ENCODE measurements at regions not wholly inside any gene's neighbourhood (a gene's known extent, or its start where the extent isn't known, plus 50 kb on each side); places are given as distances from the start of the nearest gene placed in this dataset.
"Not testable (repeated sequence)": the region's sequence is repeated elsewhere in the genome, so short reads cannot be mapped to it uniquely, and the experiment has no call there.

- not testable (repeated sequence) for DNase-seq
Measured at GRCh38 chr2:181737302-181737701, 57.0 kb upstream of the NEUROD1 start.

DNA sequence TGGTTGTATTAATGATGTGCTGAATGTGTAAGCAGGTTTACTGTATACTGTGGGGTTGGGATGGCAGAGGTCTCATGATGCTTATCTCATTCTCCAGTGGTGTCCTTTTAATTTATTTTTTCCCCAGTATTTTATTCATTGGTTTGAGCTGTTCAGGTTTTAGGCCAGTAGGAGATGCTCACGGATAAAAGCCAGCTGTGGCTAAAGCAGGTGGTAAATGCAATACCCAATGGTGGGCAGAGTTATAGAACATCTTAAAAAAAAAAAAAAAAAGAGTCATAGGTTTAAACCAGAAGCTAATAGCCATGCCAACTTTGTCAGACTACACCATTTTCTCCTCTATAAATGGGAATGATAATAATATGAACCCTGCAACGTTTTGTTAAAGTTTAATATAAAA lies 57.8 kb upstream of the NEUROD1 start:
- DNase-seq: no peak

DNA sequence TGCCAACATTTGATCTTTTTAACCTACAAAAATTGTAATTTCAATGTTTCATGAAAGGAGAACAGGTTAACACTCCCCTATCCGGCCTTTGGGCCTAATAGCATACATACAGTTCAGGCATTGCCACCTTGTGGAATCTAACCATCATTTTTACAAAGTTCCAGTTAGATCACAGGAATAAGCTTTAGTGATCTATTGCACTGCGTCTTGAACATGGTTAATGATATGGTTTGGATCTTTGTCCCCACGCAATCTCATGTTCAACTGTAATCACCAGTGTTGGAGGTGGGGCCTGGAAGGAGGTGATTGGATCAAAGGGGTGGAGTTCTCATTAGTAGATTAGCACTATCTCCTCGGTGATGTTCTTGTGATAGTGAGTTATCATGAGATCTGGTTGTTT lies 58.2 kb upstream of the NEUROD1 start:
- DNase-seq: no peak

GRCh38 chr2:181741756-181742155 lies 61.4 kb upstream of the NEUROD1 start:
- no peak for DNase-seq

DNA sequence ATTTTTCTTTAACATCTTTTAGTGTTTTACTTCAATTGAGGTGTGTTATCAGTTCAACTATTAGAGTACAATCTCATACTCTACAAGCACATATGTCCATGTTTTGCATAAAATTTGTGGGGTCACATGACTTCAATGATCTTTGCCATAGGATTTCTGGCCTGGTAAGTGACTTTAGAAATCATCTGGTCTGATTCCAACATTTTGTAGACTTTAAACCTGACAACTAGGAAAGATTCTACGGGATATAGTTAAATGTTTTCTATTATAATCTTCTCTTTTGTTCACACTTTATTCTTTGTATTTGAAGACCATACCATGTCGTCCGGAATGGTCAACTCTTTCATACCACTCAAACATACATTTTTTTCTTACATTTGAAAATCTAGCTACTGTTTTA lies 62.0 kb upstream of the NEUROD1 start:
- no peak for DNase-seq

GRCh38 chr2:181742922-181743722 lies 62.8 kb upstream of the NEUROD1 start:
- DNase-seq: no peak

GRCh38 chr2:181743723-181744031 lies 63.4 kb upstream of the NEUROD1 start:
- DNase-seq: no peak

DNA sequence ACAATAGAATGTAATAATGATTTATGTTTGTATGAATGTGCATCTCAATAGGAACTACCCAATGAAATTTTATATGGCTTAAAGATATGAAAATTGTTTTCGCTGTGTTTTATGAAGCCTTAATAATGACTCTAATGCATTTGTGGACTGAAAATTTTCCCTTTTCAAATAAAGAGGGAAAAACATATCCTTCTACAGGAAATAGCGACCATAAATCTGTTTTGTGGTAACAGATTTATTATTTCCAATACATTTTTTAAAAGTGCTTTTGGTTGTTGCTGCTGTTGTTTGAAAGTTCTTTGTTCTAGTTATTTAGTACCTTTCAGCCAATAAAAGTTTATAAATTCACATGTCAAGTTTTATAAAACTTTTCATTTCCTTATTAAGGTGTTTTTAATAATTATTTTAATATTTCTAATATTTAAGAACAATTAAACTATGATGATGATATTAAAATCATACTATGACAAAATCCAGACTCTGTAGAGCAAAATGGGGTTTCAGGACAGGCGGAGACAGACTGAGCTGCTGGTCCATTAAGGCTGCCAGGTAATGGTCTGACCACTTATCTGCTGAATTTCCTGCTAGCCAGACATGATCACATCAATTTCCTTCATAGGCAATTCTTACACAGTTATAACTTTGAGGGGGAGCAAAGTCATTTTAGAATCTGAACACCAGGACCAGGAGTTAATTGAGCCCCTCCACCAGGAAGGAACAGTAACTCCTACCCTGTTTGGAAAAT lies 65.7 kb upstream of the NEUROD1 start:
- DNase-seq: no peak

DNA sequence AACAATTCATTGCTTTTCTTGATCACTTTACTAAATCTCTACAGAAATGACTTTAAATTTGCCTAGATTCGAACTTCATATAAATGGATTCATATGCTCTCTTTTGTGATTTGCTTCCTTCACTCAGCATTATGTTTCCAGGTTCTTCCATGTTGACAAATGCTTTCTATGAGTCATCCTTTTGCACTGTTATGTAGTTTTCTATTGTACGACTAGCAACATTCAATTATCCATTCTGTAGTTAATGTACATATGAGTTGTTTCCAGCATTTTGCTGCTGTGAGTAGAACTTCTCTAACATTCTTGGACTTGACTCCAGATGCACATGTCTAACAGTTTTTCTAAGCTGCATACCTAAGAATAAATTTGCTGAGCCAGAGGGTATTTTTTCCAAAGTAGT lies 66.5 kb upstream of the NEUROD1 start:
- no peak for DNase-seq

GRCh38 chr2:181750305-181750704 lies 70.0 kb upstream of the NEUROD1 start:
- DNase-seq: no peak

DNA sequence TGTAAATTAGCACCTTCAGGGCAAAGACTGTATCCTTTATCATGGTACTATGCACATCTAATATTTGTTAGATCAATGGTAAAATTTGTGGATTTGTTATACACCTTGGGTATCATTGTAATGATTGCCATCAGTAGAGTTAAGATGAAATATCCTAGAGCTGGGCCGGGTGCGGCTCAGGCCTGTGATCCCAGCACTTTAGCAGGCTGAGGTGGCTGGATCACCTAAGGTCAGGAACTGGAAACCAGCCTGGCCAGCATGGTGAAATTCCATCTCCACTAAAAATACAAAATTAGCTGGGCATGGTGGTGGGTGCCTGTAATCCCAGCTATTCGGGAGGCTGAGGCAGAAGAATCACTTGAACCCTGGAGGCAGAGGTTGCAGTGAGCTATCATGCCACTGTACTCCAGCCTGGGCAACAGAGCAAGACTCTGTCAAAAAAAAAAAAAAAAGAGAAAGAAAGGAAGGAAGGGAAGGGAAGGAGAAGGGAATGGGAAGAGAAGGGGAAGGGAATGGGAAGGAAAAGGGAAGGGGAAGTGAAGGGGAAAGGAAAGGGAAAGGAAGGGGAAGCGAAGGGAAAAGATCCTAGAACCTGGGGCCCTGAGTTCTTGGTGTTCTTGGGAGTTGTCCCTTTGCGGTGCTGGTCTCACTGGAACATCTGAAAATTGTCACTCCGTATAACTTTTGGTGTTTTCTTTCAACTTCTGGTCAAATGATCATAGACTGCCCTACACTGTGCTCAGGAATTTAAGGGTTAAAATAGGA lies 71.1 kb upstream of the NEUROD1 start:
- DNase-seq: no peak

- DNase-seq: no peak
Measured at GRCh38 chr2:181752301-181752700, 72.0 kb upstream of the NEUROD1 start.

DNA sequence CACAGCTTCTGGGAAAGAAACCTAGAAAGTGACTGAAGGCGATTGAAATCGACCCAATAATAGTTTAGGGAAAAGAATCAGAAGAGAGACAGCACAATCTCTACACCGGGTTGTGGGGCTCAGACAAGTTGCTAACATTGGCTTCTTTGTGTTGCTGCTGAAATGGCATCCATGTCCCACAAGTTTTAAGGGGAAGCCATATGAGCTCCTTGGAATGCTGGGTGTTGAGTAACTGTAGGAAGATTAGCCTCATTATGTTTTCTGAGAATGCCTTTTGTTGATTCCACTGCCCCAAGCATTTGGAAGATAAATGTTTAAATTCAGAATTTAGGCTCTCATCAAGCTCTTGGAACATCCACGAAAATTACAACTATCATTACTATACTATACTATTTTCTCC lies 73.4 kb upstream of the NEUROD1 start:
- no peak for DNase-seq

DNA sequence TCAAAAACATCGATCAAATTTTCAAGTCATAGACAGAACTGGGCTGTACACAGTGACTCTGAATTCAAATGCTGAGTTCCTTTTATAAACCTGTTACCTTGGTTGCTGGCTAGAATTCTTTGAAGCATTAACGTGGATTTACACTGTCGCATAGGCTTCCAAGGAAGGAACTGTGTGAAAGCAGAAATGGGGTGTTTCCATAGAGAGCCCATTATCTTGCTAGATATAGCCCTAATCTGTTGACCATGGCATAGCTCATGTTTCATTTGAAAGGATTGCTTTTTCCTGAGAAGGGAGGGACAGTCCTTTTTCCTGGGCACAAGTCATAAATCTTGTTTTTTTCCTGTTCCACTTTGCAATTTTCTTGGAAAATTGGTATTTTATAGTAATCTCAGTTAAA lies 73.8 kb upstream of the NEUROD1 start:
- DNase-seq: no peak

DNA sequence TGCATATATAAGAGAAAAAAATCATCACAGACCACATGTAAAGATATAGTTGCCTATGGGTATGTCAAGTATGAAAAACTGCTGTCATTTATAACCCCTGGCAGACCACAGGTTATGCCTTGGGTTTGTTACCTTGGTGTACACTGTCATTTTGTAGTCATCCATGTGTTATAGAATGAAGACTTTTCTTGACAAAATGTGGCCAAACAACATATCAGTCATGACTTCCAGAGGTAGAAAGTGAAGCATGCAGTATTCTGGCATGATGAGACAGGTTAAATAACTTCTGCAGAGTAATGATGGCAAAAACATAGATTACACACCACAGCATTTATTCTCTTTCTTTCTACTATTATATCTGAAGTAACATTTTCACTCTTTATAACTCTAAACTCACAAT lies 74.9 kb upstream of the NEUROD1 start:
- no peak for DNase-seq

GRCh38 chr2:181760521-181760920 lies 80.2 kb upstream of the NEUROD1 start:
- DNase-seq: no peak

GRCh38 chr2:181761175-181761574 lies 80.9 kb upstream of the NEUROD1 start:
- no peak for DNase-seq

- no peak for DNase-seq
Measured at GRCh38 chr2:181762000-181762399, 81.7 kb upstream of the NEUROD1 start.

GRCh38 chr2:181762848-181763247 lies 82.5 kb upstream of the NEUROD1 start:
- no peak for DNase-seq

DNA sequence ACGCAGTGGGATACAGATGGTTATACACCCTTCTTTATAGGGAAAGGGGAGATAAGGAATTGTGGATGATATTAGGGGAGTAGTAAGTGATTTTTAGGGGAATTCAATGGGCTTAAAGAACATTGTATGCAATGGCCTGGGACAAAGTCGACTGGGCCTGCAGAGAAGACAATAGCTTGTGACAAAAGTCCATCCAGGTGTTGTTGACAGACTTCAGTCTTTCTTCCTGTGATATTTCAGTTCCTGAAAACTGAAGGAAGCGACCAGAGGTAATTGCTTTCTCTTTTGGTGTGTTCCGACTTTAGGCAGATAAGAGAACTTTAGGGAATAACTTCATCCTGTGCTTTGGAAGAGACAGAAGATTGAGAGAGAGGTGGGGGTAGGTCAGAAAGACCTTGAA lies 83.1 kb upstream of the NEUROD1 start:
- no peak for DNase-seq

DNA sequence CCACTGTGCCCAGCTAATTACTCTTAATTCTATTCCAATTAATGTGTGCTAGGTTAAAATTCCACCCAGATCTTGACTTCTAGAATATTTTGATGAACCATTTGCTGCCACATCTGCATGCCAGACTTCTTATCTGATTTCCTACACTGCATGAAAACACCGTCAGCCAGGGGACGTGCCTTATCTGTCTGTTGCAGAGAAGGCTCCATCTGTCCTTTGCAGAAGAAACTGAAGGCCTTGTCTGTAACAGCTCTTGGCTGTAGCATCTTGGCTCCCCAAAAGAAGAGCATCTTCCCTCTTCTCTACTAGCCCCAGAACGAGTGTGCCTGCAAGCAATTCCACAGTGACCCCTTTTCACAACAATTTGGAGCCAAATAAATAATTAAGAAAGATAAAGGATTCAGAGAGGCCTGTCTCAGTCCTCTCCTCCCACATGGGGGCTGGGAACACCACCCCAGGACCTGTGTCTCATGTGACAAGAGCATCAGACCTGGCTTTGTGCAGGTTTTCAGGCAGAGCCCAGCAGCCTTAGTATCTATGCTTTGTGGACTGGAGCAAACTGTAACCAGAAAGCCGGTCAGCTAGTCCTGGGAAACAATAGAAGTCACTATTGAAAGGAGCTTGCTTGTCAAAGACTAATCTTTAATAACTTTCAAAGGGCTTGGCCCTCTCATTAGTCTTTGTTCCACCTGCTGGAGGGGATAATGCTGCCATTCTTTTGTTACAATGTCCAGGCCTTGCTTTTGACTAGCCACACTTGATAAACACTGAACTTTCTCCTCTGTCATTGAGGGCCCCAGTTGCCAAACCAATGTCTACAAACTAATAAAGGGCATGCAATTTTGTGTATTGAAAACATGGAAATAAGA lies 84.0 kb upstream of the NEUROD1 start:
- no peak for DNase-seq

GRCh38 chr2:181766129-181766528 lies 85.8 kb upstream of the NEUROD1 start:
- DNase-seq: no peak

DNA sequence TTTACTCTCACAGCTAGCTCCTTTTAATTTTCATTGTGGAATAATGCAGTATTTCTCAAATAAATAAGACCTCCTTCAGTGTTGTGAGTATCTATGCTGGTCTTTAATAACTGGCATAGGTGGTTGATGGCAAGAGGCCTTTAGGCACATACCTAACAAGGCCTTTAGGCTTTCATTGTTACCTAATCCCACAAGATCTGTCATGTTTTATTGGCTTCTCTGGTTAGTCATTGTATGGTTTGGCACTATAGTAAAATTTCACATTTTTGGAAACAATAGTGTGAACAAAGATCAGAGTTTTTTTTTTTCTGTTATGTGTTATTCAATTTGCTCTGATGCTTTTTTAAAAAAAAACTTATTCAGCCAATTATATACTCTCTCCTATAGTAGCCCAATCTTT lies 89.8 kb upstream of the NEUROD1 start:
- no peak for DNase-seq

Measured in activated CD8-positive, alpha-beta memory T cell treated with anti-CD3 and anti-CD28 coated beads, Interleukin-2, amount 50 U/mL, for 48 hours (primary cell).